ENCODE measurements at regions not wholly inside any gene's neighbourhood (a gene's known extent, or its start where the extent isn't known, plus 50 kb on each side); places are given as distances from the start of the nearest gene placed in this dataset.
"Not testable (repeated sequence)": the region's sequence is repeated elsewhere in the genome, so short reads cannot be mapped to it uniquely, and the experiment has no call there.

DNA sequence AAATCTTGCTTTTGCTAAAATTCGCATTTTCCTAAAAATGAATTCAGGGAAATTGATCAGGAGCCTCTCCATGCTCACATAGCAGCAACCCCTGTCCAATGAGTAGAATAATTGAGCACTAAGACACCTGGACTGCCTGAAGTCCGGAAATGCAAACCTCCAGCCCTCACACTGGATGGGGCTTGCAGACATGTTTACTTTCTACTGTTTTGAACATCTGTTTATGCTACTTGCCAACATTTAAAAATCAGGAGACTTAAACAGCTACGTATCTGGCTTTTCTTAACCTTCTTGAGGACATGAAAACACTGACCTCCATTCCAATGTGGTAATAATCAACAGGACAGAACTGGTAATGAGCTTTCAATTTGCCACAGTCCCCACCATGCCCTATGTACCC, 184.4 kb downstream of the SHOX2 start:
- DNase-seq (ENCODE audit: low spot score), result no peak
- no peak for FAIRE-seq

DNA sequence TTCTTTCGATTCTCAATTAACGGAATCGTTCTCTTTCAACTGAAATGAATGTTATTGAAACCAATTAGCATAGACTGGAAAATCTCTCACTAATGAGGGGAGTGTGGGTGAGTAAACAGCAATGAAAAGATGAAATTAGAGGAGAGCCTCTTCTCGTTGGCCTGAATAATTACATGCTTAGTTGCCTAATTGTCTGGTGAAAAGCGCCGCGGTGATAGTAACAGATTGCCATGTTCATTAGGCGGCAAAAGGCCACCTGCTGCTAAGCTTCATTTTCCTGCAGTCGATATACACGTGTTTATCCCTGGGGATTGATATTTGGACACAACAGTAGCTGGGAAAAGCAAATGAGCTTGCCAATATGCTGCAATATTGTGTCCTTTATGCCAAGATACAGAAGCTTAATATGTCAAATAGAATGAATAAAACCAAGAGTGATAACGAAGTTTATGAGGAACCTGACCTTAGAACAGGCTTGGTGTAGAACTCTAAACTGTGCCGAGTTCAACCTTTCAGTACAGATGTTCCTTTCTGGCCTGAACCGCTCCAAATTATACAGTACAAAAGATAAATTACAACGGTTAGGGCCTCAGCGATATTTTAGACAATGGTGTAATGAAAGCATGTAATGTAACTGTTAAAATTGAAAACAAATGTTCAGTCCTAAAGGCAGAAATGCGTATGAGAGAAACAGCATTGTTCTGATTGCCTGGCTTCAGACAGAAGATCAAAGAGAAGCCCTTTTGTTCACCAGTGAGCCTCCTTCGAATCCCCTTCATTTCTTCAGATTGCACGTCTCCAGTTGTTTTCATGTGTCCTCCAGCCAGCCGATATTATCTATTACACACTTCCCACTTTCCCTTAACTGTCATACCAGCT, 185.2 kb downstream of the SHOX2 start:
- FAIRE-seq (no peak), DNase-seq (ENCODE audit: low spot score) (no peak)

DNA sequence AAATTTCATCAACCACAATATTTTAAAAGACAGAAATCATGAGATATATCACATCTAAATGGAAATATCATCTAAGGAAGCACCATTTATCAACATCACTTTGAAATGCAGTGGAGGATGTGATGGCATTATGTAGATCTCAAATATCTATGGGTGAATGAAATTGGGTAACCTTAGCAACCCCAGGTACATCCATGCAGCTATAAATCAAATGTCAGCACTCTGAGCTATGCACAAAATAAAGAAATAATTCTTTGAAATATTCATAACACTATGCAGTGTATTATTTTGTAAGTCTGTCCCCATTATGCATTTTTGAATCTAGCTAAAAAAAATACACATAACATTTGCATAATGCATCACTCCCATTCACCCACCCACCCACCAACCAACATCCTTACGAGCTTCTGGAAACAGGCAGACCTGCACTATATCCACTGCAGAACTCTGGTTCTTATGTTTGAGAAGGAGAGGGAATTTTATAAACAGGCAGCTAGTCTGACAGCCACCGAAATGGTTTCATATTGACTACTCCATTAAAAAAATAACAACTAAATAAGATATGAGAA, 186.8 kb downstream of the SHOX2 start:
- FAIRE-seq (no peak), DNase-seq (ENCODE audit: low spot score) (no peak)

DNA sequence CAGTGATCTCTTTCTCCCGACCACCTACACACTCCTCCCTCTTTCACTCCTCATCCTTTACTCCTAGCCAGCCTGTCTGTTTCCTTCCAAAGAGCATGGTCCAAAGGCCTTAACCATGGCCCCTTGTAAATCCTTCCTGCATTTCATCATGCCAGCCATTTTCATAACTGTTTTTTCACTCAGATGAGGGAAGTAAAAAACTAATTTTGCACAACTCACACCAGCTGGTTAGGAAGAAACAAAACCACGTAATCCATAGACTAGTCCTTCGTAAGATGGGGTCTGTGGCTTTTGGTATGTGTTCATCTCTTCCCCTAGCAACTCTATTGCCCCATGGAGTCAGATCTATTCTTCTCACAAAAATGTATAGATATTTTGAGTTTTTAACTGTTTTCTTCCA, 187.8 kb downstream of the SHOX2 start:
- no peak for DNase-seq (ENCODE audit: low spot score)
- FAIRE-seq, result no peak

DNA sequence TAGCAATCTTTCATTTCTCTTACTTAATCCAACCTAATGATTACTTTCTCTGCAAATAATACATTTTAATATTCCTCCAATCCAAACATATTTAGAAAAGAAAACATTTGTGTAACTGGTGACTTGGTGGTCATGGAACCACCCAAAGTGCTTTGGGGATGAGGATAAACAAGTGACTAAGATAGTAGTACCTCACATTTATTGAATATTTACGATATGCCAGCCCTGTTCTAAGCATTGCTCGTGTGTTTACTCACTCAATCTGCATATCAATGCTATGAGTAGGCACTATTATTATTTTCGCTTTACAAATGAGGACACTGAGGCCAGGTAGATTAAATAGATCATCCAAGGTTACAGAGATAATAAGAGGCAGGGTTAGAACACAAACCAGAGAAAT, 189.5 kb downstream of the SHOX2 start:
- DNase-seq (ENCODE audit: low spot score) (no peak), FAIRE-seq (no peak)

DNA sequence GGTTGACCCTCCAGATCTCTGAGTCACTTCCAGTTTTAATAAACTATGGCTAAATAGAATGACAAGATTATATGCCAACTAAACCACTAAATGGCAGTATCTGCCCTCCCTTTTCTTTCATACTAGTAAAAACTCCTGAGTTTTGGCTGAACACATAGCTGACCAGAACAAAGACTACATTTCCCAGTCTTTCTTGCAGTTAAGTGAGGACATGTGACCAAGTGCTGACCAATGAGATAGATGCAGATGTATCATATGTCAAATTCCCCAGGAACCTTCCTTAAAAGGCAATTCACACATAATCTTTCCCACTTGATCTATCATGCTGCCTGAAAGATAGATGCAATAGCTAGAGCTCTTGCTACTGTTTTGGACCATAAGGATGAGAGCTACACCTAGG, 191.3 kb downstream of the SHOX2 start:
- DNase-seq (ENCODE audit: low spot score) (no peak), FAIRE-seq (no peak)

DNA sequence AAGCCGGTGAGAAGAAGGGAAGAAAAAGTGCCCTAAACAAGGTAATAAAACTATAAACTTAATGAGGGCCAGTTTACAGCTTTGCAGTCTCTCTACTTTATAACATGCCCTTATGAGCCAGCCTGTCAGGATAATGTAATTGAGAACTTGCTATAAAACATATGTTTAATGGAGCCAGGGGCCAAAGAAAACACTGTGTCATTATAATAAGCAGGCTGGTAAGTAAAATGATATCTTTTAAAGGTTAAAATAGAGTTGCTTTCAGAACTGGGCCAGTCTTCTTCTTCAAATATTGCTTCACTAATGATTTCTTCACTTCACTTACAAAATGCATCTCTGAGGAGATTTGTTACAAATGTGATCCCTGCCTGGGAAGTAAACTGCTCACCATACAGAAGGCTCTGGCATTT, 192.5 kb downstream of the SHOX2 start:
- DNase-seq (ENCODE audit: low spot score) (no peak), FAIRE-seq (no peak)

DNA sequence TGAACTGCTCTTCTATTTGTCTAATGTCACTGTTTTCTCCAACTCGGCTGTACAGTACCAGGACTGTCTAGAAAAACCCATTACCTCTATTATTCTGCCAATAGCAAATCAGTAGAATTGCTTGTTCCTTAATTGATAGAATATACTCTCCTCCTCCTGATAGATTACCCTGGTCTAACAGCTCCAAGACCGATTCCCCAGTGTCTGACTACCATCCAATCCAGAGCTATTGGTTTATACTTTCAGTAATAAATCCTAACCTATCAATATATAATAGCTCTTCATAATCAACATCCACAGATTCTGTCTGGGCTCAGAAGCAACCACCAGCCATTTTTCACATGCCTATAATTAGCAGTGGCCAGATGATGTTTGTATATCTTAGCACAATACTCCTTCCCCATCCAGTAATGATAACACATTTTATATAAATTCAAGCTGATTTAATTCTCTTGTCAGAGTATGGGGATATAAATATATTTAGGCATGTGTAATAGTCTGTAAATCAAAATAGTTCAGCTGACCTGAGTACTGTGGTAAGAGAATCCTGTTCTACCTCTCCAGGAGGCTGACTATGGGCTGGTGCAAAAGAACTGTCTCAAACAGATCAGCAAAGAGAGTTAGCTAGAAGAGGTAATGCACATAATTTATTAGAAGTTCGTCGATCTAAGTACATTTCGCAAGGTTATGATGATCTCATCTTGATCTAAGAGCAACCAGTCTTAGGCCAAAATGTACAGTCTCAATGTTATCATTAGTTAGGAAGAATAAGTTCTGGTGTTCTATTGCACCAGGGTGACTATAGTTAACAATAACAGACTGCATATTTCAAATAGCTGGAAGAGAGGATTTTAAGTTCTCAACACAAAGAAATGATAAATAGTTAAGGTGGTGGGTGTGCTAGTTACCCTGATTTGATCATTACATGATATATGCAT, 193.4 kb downstream of the SHOX2 start:
- FAIRE-seq (no peak), DNase-seq (ENCODE audit: low spot score) (no peak)

DNA sequence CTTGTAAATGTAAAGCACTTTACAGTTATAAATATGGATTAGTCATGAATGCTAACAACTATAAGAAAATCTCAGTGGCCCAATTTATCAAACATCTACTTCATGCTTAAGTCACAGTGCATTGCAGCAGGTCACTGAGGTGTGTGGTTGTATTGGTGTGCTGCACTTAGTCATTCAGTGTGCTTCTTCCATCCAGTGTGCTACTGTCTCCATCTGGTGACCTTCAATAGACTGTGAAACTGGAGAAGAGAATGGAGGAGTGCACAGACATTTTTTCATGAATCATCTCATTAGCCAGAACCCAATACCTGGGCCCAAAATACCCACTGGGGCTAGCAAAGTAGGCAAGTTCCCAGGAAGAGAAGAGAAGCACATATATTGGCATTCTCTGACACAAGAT, 199.6 kb downstream of the SHOX2 start:
- no peak for DNase-seq (ENCODE audit: low spot score)
- FAIRE-seq, result no peak

DNA sequence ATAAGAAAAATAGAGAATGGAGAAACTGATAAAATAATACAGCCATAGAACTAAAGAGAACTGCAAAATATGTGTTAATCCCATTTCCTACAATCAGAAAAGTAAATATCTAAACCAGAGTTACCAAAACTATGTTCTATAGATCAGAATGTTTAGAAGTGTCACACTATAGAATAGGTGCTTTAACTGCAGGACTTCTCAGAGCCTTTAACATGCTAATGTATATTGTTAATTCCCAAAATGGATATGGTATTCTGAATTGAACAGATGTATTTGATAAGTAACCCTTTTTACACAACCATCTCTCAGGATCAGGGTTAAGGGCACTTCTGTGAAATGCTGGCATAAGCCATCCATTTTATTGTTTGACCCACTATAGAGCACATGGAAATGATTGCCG, 200.3 kb downstream of the SHOX2 start:
- no peak for FAIRE-seq
- DNase-seq (ENCODE audit: low spot score), result no peak

DNA sequence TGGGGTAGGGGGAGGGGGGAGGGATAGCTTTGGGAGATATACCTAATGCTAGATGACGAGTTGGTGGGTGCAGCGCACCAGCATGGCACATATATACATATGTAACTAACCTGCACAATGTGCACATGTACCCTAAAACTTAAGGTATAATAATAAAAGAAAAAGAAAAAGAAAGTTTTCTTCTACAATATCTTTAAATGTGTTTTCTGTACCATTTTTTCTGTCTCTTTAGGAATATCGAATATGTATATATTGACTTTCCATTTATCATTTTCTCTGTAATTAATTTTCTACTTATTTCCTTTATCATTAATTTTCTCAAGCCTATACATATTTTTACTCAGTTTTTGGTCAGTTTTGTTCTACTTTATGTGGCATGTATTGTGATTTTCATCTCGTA, 203.5 kb downstream of the SHOX2 start:
- DNase-seq (ENCODE audit: low spot score); FAIRE-seq: not testable (repeated sequence)

DNA sequence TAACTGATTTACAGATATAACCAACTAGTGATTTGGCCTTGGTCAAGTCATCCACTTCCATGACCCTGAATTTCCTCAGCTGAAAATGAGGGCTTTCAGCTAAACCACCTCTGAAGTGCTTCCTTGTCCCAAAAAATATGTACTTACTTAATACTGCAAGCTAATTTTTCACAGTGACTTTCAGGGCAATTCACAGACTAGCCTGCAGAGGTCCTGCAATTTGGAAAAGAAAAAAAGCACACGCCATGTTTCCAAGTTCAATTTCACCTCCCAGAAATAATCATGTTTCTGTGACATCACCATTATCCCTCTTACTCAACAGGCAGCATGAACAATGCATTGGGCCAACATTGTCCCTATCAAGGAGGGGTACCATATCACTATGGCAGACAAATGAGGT, 218.2 kb downstream of the SHOX2 start:
- DNase-seq (ENCODE audit: low spot score) (no peak), FAIRE-seq (no peak)

DNA sequence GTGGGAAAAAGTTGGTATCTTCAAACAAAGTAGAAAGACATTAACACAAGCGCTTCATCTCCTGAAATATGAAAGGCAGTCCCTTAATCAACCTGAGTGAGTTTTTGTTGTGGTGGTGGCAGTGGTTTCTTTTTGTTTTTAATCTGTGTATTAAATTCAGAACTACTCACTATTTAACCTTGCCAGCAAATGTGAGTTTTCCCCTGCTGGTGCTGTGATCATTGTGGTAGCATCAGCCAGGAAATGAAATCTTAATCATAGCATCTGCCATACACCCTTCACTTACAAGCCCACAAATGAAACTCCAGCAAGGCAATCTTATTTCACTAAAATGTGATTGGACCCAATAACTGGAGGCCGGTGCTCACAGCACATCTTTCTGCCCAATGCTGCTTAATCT, 229.7 kb downstream of the SHOX2 start:
- no peak for FAIRE-seq
- DNase-seq (ENCODE audit: low spot score), result no peak

DNA sequence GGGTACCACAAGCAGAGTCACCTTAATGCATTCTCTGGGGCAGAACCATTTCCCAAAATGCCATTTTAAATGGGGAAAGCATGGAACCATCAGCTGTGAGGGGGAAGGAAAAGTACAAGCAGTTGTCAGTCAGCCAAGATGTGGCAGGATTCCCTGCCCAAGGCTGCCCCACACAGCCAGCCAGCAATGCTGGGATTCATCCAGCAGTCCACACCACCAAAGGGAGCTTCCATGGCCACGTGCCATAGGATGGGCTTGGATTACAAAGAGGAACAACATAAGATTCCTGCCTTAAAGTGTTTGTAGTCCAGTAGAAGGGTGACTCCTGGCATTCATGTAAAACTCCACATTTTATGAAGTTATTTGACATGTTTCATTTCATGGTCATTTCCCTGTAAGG, 233.3 kb downstream of the SHOX2 start:
- no peak for FAIRE-seq
- no peak for DNase-seq (ENCODE audit: low spot score)

DNA sequence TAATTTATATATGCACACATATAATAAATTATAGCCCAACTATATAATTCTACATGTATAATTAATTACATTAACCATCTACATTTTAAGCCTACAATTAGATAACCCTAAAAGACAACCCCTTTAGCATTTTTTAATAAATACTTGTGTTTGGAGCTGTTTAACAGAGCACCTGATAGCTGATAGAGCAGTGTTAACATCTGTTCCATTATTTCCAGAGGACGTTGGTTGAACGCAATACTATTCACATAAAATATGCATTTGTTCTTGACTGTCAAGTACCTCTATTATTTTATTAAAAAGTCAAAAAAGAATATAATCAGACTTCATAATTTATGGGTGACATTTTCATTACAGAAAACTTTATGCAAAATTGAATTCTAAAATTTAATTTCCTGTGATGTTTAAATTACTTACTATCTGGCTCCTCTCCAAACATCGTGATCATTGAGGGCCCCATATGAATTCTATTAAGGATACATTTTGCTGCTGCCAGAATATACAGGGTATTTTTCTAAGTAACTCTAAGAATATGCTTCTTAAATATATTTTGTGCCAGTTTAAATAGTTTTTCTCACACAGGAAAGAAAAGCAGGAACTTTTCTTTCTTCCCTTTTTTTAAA, 234.3 kb downstream of the SHOX2 start:
- FAIRE-seq (no peak), DNase-seq (ENCODE audit: low spot score) (no peak)

DNA sequence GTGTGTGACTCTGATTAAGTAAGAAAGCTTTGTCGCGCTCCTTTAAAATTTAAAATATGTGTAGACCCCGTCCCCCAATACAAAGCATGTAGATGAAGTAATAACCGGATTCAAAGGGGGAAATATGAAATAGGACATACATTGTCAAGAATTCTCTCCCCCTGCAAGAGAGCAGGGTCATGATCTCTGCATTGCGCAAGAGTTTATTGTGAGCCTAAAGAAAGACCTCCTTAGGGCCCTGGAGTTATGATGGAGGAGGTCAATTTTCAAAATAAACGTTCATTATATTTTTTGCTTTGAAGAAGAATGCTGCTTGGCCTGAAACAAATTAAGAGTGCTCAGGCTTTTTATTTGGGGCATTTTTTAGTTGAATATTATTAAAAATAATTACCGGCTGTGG, 235.0 kb downstream of the SHOX2 start:
- FAIRE-seq, result no peak
- no peak for DNase-seq (ENCODE audit: low spot score)

DNA sequence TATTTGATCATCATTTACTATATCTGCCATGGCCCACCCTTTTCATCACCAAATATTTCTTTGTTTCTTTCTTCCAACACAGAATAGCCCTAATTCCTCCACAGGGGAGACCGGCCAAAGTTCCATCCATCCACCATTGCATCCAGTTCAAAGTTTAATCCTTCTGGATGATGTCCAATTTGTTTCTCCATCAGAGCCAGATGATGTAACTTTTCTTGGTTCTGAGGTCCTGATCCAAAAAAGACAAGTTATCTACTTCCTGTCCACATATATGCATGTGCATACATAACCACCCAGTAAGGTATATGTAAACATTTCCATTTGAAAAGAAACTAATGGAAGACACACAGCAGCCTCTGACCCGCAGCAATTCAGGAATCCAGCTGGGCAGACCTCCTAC, 237.3 kb downstream of the SHOX2 start:
- FAIRE-seq (no peak), DNase-seq (ENCODE audit: low spot score) (no peak)

DNA sequence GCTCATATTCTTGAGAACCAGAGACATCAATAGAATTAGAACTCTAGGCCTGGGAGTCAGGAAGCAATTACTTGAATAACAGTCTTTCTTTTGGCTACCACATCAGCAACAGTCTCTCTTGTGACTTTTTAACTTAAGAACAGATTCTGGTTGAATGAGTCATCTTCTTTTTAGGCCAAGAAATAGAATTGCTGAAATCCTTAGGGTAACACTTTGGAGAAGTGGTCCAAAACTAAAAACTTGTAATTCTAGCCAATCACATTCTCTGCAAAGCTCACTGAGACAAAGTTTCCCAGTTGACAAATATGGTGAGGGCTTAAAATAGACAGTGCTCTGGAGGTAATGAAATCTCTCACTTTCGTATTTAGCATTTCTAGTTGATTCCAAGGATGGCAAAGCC, 238.0 kb downstream of the SHOX2 start:
- DNase-seq (ENCODE audit: low spot score) (no peak), FAIRE-seq (no peak)

DNA sequence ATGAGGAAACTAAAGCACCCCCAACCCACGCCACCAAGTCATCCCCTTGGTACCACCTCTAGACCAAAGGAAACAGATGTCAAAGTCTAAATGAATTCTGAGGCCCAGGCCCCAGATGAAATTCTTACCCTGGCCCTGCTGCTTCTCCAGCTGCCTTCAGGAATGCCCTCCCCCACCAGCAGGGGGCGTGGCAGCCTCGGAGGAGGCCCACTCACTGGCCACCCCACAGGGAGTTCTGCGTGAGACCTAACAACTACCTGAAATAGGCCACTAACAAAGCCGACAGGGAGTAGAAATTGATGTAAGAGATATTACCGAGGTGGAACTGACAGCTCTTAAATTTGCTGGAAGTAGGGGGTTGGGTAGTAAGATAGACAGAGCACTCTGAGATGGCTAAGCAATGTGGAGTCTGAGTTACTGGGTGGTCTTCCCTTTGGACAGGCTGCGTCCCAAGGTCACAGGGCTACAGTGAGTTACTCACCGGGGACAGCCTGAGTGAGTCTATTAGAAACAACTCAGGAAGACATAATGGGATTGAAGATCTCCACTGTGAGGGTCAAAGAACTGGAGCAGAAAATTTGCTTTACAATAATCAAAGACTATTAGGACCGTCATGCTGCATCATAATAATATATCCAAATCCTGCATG, 240.7 kb downstream of the SHOX2 start:
- DNase-seq (ENCODE audit: low spot score), result peak; percentile 33
- FAIRE-seq, result no peak

DNA sequence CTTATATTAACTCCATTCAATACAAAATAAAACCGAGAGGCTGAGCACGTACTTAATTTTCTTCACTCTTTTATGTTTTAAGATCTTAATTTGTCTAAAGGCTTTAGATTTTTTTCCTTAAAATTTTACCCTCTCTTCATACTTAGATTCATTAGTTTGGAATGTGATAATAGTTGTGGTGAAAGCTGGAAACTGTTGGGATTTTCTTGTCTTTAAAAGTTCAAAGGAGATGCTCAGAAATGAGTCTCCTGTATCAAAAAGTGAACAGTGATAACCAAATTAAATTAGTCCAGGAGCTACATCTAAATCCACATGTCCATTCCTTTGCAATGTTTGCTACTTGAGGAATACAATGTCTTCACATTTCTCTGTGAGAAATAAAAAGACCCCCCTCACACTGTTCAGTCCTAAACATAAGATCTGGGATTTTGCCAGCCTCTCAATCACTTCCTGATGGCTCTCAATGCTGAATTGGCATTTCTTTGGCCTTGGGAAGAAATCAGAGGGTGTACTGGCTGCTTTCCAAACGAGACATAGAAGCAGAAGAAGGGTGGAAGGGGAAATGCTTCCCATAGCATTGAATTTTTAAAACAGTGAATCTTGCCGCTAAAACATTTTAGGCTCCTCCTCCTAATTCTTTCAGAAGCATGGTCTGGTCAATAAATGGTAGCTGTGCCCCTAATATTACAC, 245.0 kb downstream of the SHOX2 start:
- FAIRE-seq, result no peak
- no peak for DNase-seq (ENCODE audit: low spot score)

DNA sequence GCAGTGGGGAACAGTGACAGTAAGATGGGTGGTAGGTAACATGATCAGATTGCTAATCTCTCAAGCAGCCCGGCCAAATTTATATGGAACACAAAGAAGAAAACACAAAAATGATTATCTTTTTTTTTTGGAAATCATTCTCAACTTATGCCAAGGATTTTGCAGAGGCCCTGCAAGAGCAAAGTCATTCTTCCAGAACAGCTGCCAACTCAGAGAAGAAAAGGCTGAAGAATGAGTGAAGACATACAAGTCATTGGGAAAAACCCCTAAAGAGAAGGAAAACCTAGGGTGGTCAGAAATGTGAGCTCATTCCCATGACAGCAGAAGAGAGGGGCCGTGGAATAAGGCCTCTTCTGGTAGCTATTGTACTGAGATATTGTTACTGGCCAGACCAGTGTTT, 246.7 kb downstream of the SHOX2 start:
- no peak for FAIRE-seq
- no peak for DNase-seq (ENCODE audit: low spot score)

Data from urothelium cell line (cell line).